Peyer's patch (tissue), 4 donors: ENCODE measurements at regions not wholly inside any gene's neighbourhood (a gene's known extent, or its start where the extent isn't known, plus 50 kb on each side); places are given as distances from the start of the nearest gene placed in this dataset.

Experiments
- POLR2A ChIP-seq, 2 donors: fragments of 450-650 bp; IDR thresholded peaks; one replicate each; pipeline ENCODE4 v1.5.1; 2017; ENCODE audit warnings: antibody characterized with exemption in 2 of 2, mild to moderate bottlenecking in 2 of 2, moderate library complexity in 2 of 2
- TF ChIP-seq, protein P1 (sequence below), 6 experiments: fragments of 450-650 bp in 4 of 6; fragments of 200-600 bp in 2 of 6; sonication (generic) in 1 of 6; IDR thresholded peaks; one replicate each; pipeline ENCODE4 v1.5.1; 2017 to 2019; ENCODE audit warnings: antibody characterized with exemption in 6 of 6, mild to moderate bottlenecking in 3 of 6, moderate library complexity in 1 of 6

DNA sequence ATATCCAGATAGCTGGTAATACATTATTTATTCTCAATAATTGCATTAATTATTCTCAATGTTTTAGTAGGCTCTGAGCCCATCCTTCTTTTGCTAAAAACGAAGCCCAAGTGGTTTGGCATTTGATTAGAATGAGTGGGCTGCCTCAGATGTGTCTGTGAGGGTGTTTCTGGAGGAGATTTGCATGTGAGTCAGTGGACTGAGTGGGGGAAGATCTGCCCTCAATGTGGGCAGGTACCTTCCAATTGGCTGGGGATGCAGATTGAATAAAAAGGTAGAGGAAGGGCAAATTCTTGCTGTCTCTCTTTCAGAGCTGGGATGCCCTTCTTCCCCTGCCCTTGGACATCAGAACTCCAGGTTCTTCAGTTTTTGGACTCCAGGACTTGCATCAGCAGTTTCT is 290.6 kb upstream of the SMIM30 start:
- TF ChIP-seq, protein P1, sequence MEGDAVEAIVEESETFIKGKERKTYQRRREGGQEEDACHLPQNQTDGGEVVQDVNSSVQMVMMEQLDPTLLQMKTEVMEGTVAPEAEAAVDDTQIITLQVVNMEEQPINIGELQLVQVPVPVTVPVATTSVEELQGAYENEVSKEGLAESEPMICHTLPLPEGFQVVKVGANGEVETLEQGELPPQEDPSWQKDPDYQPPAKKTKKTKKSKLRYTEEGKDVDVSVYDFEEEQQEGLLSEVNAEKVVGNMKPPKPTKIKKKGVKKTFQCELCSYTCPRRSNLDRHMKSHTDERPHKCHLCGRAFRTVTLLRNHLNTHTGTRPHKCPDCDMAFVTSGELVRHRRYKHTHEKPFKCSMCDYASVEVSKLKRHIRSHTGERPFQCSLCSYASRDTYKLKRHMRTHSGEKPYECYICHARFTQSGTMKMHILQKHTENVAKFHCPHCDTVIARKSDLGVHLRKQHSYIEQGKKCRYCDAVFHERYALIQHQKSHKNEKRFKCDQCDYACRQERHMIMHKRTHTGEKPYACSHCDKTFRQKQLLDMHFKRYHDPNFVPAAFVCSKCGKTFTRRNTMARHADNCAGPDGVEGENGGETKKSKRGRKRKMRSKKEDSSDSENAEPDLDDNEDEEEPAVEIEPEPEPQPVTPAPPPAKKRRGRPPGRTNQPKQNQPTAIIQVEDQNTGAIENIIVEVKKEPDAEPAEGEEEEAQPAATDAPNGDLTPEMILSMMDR (IDR thresholded peaks at IDR 0.05), result no peak
- no peak for TF ChIP-seq POLR2A (IDR thresholded peaks at IDR 0.05)
